Esophagus squamous epithelium (tissue), 4 donors: ENCODE measurements at regions not wholly inside any gene's neighbourhood (a gene's known extent, or its start where the extent isn't known, plus 50 kb on each side); places are given as distances from the start of the nearest gene placed in this dataset.

Experiments used
- CTCF ChIP-seq, 6 experiments: fragments of 450-650 bp in 4 of 6; fragments of 200-600 bp in 2 of 6; sonication (generic) in 2 of 6; IDR thresholded peaks; one replicate each; pipeline ENCODE4 v1.5.1; 2016 to 2019; ENCODE audit warnings: antibody characterized with exemption in 6 of 6, mild to moderate bottlenecking in 4 of 6, moderate library complexity in 4 of 6
- POLR2A ChIP-seq, 4 donors: fragments of 450-650 bp; IDR thresholded peaks; one replicate each; pipeline ENCODE4 v1.6.1; 2017; ENCODE audit warnings: antibody characterized with exemption in 4 of 4, mild to moderate bottlenecking in 4 of 4, moderate library complexity in 3 of 4

GRCh38 chr5:42317575-42317974, 105.7 kb upstream of the GHR start:
- TF ChIP-seq CTCF (IDR thresholded peaks at IDR 0.05), result no peak
- no peak for TF ChIP-seq POLR2A (IDR thresholded peaks at IDR 0.05)
